ENCODE measurements at regions not wholly inside any gene's neighbourhood (a gene's known extent, or its start where the extent isn't known, plus 50 kb on each side); places are given as distances from the start of the nearest gene placed in this dataset.

- Histone ChIP-seq H3K4me1 (peaks cover 0 to 5% (median 0%) of the 10 kb centered on the region in 3 donors), H3K4me3 (no peak overlapping the region), H3K36me3 (no peaks in the 10 kb centered on the region), H3K27ac (no peak overlapping the region), H3K9me3 (no peaks in the 10 kb centered on the region), H3K27me3 (no peaks in the 10 kb centered on the region)
- 74 to 79% methylated on average over 5 of the region's 5 CpGs for WGBS, 2 donors
- DNase-seq, result no peak
- TF ChIP-seq POLR2A (IDR thresholded peaks at IDR 0.05), result no peak
- no peak for TF ChIP-seq CTCF (IDR thresholded peaks at IDR 0.05)
- intact Hi-C loops (cut with DNase I), result no loop called here
These were observed 411.4 kb upstream of the SOX5 start for GRCh38 chr12:24360907-24361306.

- H3K9me3 ChIP-seq, result no peaks in the 10 kb centered on the region
- TF ChIP-seq CTCF (IDR thresholded peaks at IDR 0.05) (no peak), POLR2A (IDR thresholded peaks at IDR 0.05) (no peak)
- H3K27ac ChIP-seq, result no peak overlapping the region
- DNase-seq, result no peak
- peaks cover 0 to 5% (median 0%) of the 10 kb centered on the region in 3 donors for H3K4me1 ChIP-seq
- H3K36me3 ChIP-seq, result no peaks in the 10 kb centered on the region
- no peaks in the 10 kb centered on the region for H3K27me3 ChIP-seq
- no peak overlapping the region for H3K4me3 ChIP-seq
- 75 to 88% methylated on average over 4 of the region's 4 CpGs for WGBS, 2 donors
- intact Hi-C loops (cut with DNase I), result no loop called here
These were observed 411.0 kb upstream of the SOX5 start for GRCh38 chr12:24360461-24360860.

- no peak overlapping the region for H3K4me3 ChIP-seq
- H3K4me1 ChIP-seq, result peaks cover 0 to 5% (median 0%) of the 10 kb centered on the region in 3 donors
- intact Hi-C loops (cut with DNase I), result no loop called here
- 47 to 73% methylated on average over 1 of the region's 1 CpG for WGBS, 2 donors
- DNase-seq, result no peak
- H3K9me3 ChIP-seq, result no peaks in the 10 kb centered on the region
- H3K27me3 ChIP-seq, result no peaks in the 10 kb centered on the region
- no peak overlapping the region for H3K27ac ChIP-seq
- no peak for TF ChIP-seq CTCF (IDR thresholded peaks at IDR 0.05)
- no peak for TF ChIP-seq POLR2A (IDR thresholded peaks at IDR 0.05)
- H3K36me3 ChIP-seq, result no peaks in the 10 kb centered on the region
These were observed 410.6 kb upstream of the SOX5 start for GRCh38 chr12:24360057-24360456.

GRCh38 chr12:24359418-24359817 is 409.9 kb upstream of the SOX5 start:
- Histone ChIP-seq H3K9me3 (no peaks in the 10 kb centered on the region), H3K4me1 (peaks cover 0 to 5% (median 0%) of the 10 kb centered on the region in 3 donors), H3K27ac (no peak overlapping the region), H3K27me3 (no peaks in the 10 kb centered on the region), H3K4me3 (no peak overlapping the region), H3K36me3 (no peaks in the 10 kb centered on the region)
- WGBS, 2 donors, result 36 to 67% methylated on average over 1 of the region's 1 CpG
- TF ChIP-seq CTCF (IDR thresholded peaks at IDR 0.05), result no peak
- DNase-seq, result no peak
- intact Hi-C loops (cut with DNase I), result loop anchor here (10.0 kb wide), 1 partner anchor 235 kb away; no protein-coding TSS in a partner anchor

GRCh38 chr12:24356240-24356804 is 406.9 kb upstream of the SOX5 start:
- Histone ChIP-seq H3K4me3 (no peak overlapping the region), H3K4me1 (no peaks in the 10 kb centered on the region), H3K27ac (no peak overlapping the region), H3K36me3 (no peaks in the 10 kb centered on the region), H3K9me3 (no peaks in the 10 kb centered on the region), H3K27me3 (no peaks in the 10 kb centered on the region)
- no peak for TF ChIP-seq CTCF (IDR thresholded peaks at IDR 0.05)
- TF ChIP-seq POLR2A (IDR thresholded peaks at IDR 0.05), result no peak
- WGBS, 2 donors, result 76 to 85% methylated on average over 3 of the region's 3 CpGs
- intact Hi-C loops (cut with DNase I), result loop anchor here (10.0 kb wide), 1 partner anchor 238 kb away; no protein-coding TSS in a partner anchor
- no peak for DNase-seq
